ENCODE measurements at regions not wholly inside any gene's neighbourhood (a gene's known extent, or its start where the extent isn't known, plus 50 kb on each side); places are given as distances from the start of the nearest gene placed in this dataset.

DNA sequence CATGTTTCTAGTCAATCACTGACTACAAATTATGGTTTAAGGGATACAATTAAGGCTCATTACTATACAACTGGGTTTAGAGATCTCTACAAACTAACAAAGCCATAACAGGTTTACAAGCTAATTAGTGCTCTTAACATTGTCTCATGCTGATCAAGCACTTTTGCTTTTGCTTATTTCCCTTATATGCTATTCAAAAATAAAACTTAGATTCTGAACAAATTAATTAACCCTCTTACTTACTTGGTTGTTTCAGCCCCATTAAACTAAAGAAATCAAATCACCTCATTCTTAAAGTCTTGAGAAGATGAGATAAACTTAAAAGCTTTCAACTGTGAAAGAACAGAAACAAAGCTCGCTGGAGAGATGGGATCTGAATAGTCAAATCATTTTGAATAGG is 2024.5 kb upstream of the ADGRL3 start:
- intact Hi-C loops (cut with micrococcal nuclease) = no loop called here

DNA sequence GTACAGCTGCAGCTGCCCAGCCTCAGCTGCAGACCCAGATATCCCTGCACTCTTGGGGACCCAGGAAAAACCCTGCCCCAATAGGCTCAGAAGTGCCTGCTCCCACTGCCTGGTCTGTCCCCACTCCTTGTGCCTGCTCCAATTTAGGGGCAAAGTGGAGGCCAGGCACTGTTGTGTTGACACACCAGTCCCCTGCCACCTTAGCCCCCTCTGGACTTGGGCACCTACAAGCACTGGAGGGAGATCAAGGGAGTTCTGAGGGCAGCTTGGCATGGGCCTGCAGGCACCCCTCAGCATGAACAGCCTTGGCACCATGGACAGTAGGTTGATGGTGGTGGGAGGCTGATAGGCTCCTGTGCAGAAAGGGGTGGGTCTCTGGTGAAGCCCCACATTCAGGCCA is 2020.8 kb upstream of the ADGRL3 start:
- ATAC-seq (ENCODE audit: low read depth) (no peak), DNase-seq (no peak)
- no peak overlapping the region for H3K27ac Mint-ChIP-seq
- ChIA-PET CTCF (no interaction called here), POLR2A (no interaction called here)
- H3K4me1 Mint-ChIP-seq = no peaks in the 10 kb centered on the region
- intact Hi-C loops (cut with micrococcal nuclease) = no loop called here
- TF ChIP-seq CTCF (IDR thresholded peaks at IDR 0.05) = no peak
- H3K36me3 Mint-ChIP-seq (ENCODE audit: low read depth) = no peaks in the 10 kb centered on the region
- no peaks in the 10 kb centered on the region for H3K27me3 Mint-ChIP-seq
- H3K9me3 Mint-ChIP-seq = peaks cover 3% of the 10 kb centered on the region
- H3K4me3 Mint-ChIP-seq = no peak overlapping the region

More for the DNA sequence above, 2024.5 kb upstream of the ADGRL3 start:
- H3K4me1 Mint-ChIP-seq = no peaks in the 10 kb centered on the region
- no peak for DNase-seq
- ChIA-PET POLR2A (no interaction called here), CTCF (no interaction called here)
- H3K27me3 Mint-ChIP-seq = no peaks in the 10 kb centered on the region
- H3K36me3 Mint-ChIP-seq (ENCODE audit: low read depth) = no peaks in the 10 kb centered on the region
- TF ChIP-seq CTCF (IDR thresholded peaks at IDR 0.05) = no peak
- peaks cover 5% of the 10 kb centered on the region for H3K9me3 Mint-ChIP-seq
- H3K27ac Mint-ChIP-seq = no peak overlapping the region
- ATAC-seq (ENCODE audit: low read depth) = no peak
- H3K4me3 Mint-ChIP-seq = no peak overlapping the region

DNA sequence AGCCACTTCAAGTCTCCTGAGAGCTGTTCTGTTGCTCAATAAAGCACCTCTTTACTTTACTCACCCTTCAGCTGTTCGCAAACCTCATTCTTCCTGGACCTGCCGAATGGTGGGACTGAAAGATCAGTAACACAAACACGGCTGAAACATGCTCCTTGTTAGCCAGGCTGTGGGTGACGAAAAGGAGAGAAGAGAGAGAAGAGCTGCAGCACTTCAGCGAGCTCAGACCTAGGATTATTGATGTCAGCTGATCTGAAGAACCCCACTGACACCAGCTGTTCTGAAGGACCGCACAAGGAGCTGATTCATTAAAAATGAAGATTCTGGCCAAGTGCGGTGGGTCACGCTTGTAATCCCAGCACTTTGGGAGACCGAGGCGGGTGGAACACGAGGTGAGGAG is 2020.0 kb upstream of the ADGRL3 start:
- ChIA-PET CTCF (no interaction called here), POLR2A (no interaction called here)
- H3K27ac Mint-ChIP-seq = no peak overlapping the region
- intact Hi-C loops (cut with micrococcal nuclease) = no loop called here
- H3K4me3 Mint-ChIP-seq = no peak overlapping the region
- H3K9me3 Mint-ChIP-seq = peaks cover 3% of the 10 kb centered on the region
- H3K36me3 Mint-ChIP-seq (ENCODE audit: low read depth) = no peaks in the 10 kb centered on the region
- H3K27me3 Mint-ChIP-seq = no peaks in the 10 kb centered on the region
- DNase-seq (no peak), ATAC-seq (ENCODE audit: low read depth) (no peak)
- no peaks in the 10 kb centered on the region for H3K4me1 Mint-ChIP-seq
- no peak for TF ChIP-seq CTCF (IDR thresholded peaks at IDR 0.05)

- no peak for DNase-seq
- intact Hi-C loops (cut with micrococcal nuclease) = no loop called here
- ChIA-PET CTCF (no interaction called here), POLR2A (interaction anchor here (0.6 kb wide), 1 partner anchor 14 kb away, joined by 3 read pairs; no protein-coding TSS in a partner anchor)
- ATAC-seq (ENCODE audit: low read depth) = no peak
- Mint-ChIP-seq H3K27ac (no peak overlapping the region), H3K27me3 (no peaks in the 10 kb centered on the region), H3K9me3 (peaks cover 3% of the 10 kb centered on the region), H3K36me3 (ENCODE audit: low read depth) (no peaks in the 10 kb centered on the region), H3K4me1 (no peaks in the 10 kb centered on the region), H3K4me3 (no peak overlapping the region)
- no peak for TF ChIP-seq CTCF (IDR thresholded peaks at IDR 0.05)
Measured at GRCh38 chr4:59180969-59181368, 2019.2 kb upstream of the ADGRL3 start.

GRCh38 chr4:59195839-59196238 is 2004.3 kb upstream of the ADGRL3 start:
- Mint-ChIP-seq H3K4me1 (no peaks in the 10 kb centered on the region), H3K36me3 (ENCODE audit: low read depth) (no peaks in the 10 kb centered on the region), H3K27ac (no peak overlapping the region), H3K27me3 (no peaks in the 10 kb centered on the region), H3K9me3 (peaks cover 7% of the 10 kb centered on the region), H3K4me3 (no peak overlapping the region)
- ChIA-PET CTCF (no interaction called here), POLR2A (no interaction called here)
- no peak for TF ChIP-seq CTCF (IDR thresholded peaks at IDR 0.05)
- no peak for DNase-seq
- intact Hi-C loops (cut with micrococcal nuclease) = no loop called here
- ATAC-seq (ENCODE audit: low read depth) = no peak
